Transverse colon (tissue), 4 donors: ENCODE measurements at regions not wholly inside any gene's neighbourhood (a gene's known extent, or its start where the extent isn't known, plus 50 kb on each side); places are given as distances from the start of the nearest gene placed in this dataset.

ENCODE experiments used
- DNase-seq: peaks from one replicate; pipeline ENCODE4 v3.0.0-alpha.2; 2019
- H3K27ac ChIP-seq, 4 donors: fragments of 200-600 bp; sonication (generic); 2 replicates each; pipeline ENCODE4 v1.5.1; 2016 to 2018; ENCODE audit warnings: inconsistent platforms in 4 of 4
- H3K27me3 ChIP-seq: fragments of 200-600 bp; sonication (generic); 2 replicates; pipeline ENCODE4 v1.5.1; 2017; ENCODE audit warnings: inconsistent platforms
- H3K36me3 ChIP-seq, 4 donors: fragments of 200-600 bp; sonication (generic); 2 replicates each; pipeline ENCODE4 v1.5.1; 2017 to 2019; ENCODE audit warnings: inconsistent platforms in 4 of 4
- H3K4me1 ChIP-seq, 4 donors: fragments of 200-600 bp; sonication (generic); 2 replicates each; pipeline ENCODE4 v1.5.1; 2017 to 2020; ENCODE audit warnings: inconsistent platforms in 4 of 4
- H3K4me3 ChIP-seq, 4 donors: fragments of 200-600 bp; sonication (generic); 1 replicate in 1 of 4; 2 replicates in 3 of 4; pipeline versions ENCODE4 v1.5.1 to v1.6.1; 2017 to 2019; ENCODE audit warnings: inconsistent platforms in 4 of 4
- H3K9me3 ChIP-seq, 2 donors: fragments of 200-600 bp; sonication (generic); 2 replicates each; pipeline ENCODE4 v1.5.1; 2017 to 2019; ENCODE audit warnings: inconsistent platforms in 2 of 2
- EP300 ChIP-seq: sonication (generic); formaldehyde crosslinking; IDR thresholded peaks from one replicate; pipeline ENCODE4 v1.6.1; 2017; ENCODE audit warnings: antibody characterized with exemption, low read depth
- POLR2A ChIP-seq: fragments of 450-650 bp; IDR thresholded peaks from one replicate; pipeline ENCODE4 v1.6.1; 2016; ENCODE audit warnings: antibody characterized with exemption, mild to moderate bottlenecking, moderate library complexity
- POLR2AphosphoS5 ChIP-seq, 3 donors: sonication (generic); formaldehyde crosslinking; IDR thresholded peaks; one replicate each; pipeline ENCODE4 v1.6.1; 2016; ENCODE audit warnings: antibody characterized with exemption in 3 of 3
- WGBS, 2 donors: methylation state at CpG; one replicate each; pipeline ENCODE4 v1.1.5; 2018; ENCODE audit warnings: low coverage in 1 of 2; 5-methylcytosine and 5-hydroxymethylcytosine counted together
- in situ Hi-C, 4 donors: fragments of 200-750 bp; cut with MboI; loops; one replicate each; pipeline versions ENCODE4 v1.15.0 to v1.15.1; 2017; ENCODE audit warnings: low sequenced_read_pairs in 3 of 4, low pct_ligation_motif_present in 1 of 4, low pct_unique_long_range_greater_than_20kb in 1 of 4
- intact Hi-C: fragments of 100-400 bp; cut with DNase I; formaldehyde crosslinking; loops from one replicate; pipeline ENCODE4 v1.15.1; 2023; ENCODE audit warnings: low total_unique reads
- TF ChIP-seq, protein P1 (sequence below), 5 experiments: fragments of 200-600 bp in 3 of 5; fragments of 450-650 bp in 2 of 5; sonication (generic) in 3 of 5; IDR thresholded peaks; 1 replicate in 2 of 5; 2 replicates in 3 of 5; pipeline ENCODE4 v1.5.1; 2016 to 2017; ENCODE audit warnings: antibody characterized with exemption in 5 of 5, inconsistent platforms in 3 of 5, mild to moderate bottlenecking in 2 of 5, moderate library complexity in 1 of 5

DNA sequence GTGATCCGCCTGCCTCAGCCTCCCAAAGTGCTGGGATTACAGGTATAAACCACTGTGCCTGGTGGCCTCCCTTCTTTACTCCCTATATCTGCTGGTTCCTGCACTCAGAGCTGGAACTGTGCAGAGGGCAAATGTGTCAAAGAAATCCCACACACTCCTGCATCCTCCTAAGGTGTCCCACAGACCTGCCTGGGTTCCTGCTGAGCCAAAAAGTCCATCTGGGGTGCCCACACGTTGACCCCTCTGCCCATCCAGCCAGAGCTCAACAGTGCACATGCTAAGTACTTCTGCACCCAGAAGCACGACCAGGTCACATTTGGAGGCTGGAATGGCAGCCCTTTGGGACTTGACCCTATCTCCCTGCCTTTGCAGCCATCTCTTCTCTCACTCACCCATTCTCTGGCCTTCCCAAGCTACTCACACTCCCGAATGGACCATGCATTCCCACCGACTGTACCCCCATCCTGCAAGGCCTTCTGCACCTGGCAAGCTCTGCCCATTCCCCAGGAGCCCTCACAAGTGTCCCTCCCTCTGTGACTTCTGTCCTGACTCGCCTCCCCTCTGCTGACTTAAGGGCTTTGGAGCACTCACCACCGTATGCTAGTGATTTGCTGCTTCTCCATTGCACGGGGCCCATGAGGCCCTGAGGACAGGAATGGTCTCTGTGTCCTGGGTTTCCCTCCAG is 152.1 kb downstream of the KCTD15 start:
- Histone ChIP-seq H3K4me3 (no peak overlapping the region), H3K36me3 (no peaks in the 10 kb centered on the region), H3K4me1 (no peaks in the 10 kb centered on the region), H3K27ac (no peak overlapping the region), H3K27me3 (peaks cover 6% of the 10 kb centered on the region), H3K9me3 (no peaks in the 10 kb centered on the region)
- in situ Hi-C loops = no loop called here
- no peak for DNase-seq
- intact Hi-C loops = no loop called here
- TF ChIP-seq POLR2AphosphoS5 (IDR thresholded peaks at IDR 0.05) (no peak), POLR2A (no peak), EP300 (no peak)
- TF ChIP-seq, protein P1, sequence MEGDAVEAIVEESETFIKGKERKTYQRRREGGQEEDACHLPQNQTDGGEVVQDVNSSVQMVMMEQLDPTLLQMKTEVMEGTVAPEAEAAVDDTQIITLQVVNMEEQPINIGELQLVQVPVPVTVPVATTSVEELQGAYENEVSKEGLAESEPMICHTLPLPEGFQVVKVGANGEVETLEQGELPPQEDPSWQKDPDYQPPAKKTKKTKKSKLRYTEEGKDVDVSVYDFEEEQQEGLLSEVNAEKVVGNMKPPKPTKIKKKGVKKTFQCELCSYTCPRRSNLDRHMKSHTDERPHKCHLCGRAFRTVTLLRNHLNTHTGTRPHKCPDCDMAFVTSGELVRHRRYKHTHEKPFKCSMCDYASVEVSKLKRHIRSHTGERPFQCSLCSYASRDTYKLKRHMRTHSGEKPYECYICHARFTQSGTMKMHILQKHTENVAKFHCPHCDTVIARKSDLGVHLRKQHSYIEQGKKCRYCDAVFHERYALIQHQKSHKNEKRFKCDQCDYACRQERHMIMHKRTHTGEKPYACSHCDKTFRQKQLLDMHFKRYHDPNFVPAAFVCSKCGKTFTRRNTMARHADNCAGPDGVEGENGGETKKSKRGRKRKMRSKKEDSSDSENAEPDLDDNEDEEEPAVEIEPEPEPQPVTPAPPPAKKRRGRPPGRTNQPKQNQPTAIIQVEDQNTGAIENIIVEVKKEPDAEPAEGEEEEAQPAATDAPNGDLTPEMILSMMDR (IDR thresholded peaks at IDR 0.05) = no peak
- 58 to 72% methylated on average over 2 to 8 of the region's 8 CpGs for WGBS, 2 donors

DNA sequence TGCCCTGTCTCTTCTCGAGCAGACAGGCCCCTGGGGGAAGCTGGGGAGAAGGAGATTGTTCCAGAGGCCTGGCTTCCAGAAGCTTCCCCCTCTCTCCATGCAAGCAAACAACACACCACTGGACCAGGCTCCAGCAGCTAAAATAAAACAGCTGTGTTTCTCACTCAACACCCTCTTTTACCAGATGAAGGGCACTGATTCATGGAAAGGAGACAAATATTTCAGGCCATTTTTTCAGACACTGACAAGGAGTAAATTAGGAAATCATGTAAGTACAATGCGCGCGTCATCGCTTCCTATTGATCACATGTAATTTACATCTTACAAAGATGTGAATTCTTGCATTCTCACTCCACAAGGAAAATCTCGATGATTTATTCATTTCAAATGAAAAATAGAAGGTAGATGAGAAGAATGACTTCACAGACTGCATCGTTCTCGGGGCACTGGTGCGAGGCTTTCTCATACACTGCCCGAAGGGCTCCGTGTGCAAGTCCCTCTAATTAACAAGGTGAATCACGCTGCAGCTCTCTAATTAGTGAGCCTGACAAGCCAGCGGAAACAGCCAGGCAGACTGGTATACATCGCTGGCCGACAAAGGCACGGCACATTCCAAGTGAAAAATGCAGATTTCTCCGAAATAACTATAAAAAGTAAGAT is 153.6 kb downstream of the KCTD15 start:
- intact Hi-C loops (no loop called here), in situ Hi-C loops (no loop called here)
- no peak overlapping the region for H3K4me3 ChIP-seq
- TF ChIP-seq EP300 (no peak), POLR2AphosphoS5 (IDR thresholded peaks at IDR 0.05) (no peak), POLR2A (no peak)
- TF ChIP-seq, protein P1 (IDR thresholded peaks at IDR 0.05) = no peak
- no peaks in the 10 kb centered on the region for H3K4me1 ChIP-seq
- 80 to 83% methylated on average over 17 of the region's 17 CpGs for WGBS, 2 donors
- DNase-seq = no peak
- no peaks in the 10 kb centered on the region for H3K9me3 ChIP-seq
- H3K27me3 ChIP-seq = peaks cover 8% of the 10 kb centered on the region
- H3K27ac ChIP-seq = no peak overlapping the region
- no peaks in the 10 kb centered on the region for H3K36me3 ChIP-seq

DNA sequence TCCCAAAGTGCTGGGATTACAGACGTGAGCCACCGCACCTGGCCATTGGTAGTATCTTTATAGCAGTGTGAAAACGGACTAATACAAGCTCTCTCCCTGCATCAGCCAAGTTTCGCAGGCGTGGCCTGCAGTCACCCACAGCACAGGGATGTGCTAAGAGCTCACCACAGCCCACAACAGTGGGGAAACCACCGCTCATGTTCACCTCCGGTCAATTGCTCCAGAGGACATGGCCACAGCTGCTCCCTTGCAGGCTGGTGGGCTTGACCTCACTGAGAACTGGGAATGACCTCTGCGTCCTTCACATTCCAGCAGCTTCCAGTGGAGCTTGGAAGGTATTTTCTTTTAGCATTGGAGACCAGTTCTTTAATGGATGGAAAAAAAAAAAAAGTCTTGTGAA is 156.4 kb downstream of the KCTD15 start:
- no peak for DNase-seq
- in situ Hi-C loops (no loop called here), intact Hi-C loops (no loop called here)
- H3K4me3 ChIP-seq = no peak overlapping the region
- 69% methylated on average over 8 of the region's 8 CpGs; no CpG with 5 or more reads in 1 of the 2 donors for WGBS, 2 donors
- H3K36me3 ChIP-seq = no peaks in the 10 kb centered on the region
- TF ChIP-seq, protein P1 (IDR thresholded peaks at IDR 0.05) = no peak
- TF ChIP-seq EP300 (no peak), POLR2A (no peak), POLR2AphosphoS5 (IDR thresholded peaks at IDR 0.05) (no peak)
- no peak overlapping the region for H3K27ac ChIP-seq
- peaks cover 8% of the 10 kb centered on the region for H3K27me3 ChIP-seq
- no peaks in the 10 kb centered on the region for H3K9me3 ChIP-seq
- H3K4me1 ChIP-seq = no peaks in the 10 kb centered on the region

DNA sequence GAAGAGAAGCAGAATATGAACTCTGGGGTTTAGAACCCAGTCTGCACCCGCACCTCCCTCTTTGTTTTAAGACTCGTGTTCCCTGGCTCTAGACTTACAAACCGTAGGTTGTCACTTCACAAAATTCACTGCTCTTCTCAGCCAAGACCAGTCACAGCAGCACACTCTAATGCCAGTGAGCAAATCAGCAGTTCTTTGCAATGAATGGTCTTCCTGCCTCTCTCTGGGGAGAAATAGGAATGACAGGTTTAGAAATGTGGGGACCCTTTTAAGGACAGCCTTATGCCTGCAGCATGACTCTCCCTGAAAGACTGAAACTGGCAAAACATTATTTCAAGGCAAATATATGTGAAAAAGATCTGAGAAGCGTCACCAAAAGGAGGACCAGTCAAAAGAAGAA is 156.9 kb downstream of the KCTD15 start:
- Histone ChIP-seq H3K36me3 (no peaks in the 10 kb centered on the region), H3K9me3 (no peaks in the 10 kb centered on the region), H3K27me3 (peaks cover 8% of the 10 kb centered on the region), H3K27ac (no peak overlapping the region), H3K4me3 (no peak overlapping the region), H3K4me1 (no peaks in the 10 kb centered on the region)
- in situ Hi-C loops = no loop called here
- TF ChIP-seq POLR2A (no peak), EP300 (no peak), POLR2AphosphoS5 (IDR thresholded peaks at IDR 0.05) (no peak)
- TF ChIP-seq, protein P1 (IDR thresholded peaks at IDR 0.05) = no peak
- DNase-seq = no peak
- WGBS, 2 donors = 64 to 66% methylated on average over 4 of the region's 4 CpGs
- intact Hi-C loops = no loop called here
